RWPE1 (cell line): ENCODE measurements at regions not wholly inside any gene's neighbourhood (a gene's known extent, or its start where the extent isn't known, plus 50 kb on each side); places are given as distances from the start of the nearest gene placed in this dataset.

ENCODE experiments used
- CTCF ChIA-PET: fragments of 350-600 bp; sonication (Branson Sonifier 250); formaldehyde crosslinking; extraction: SDS; loops from one replicate; lab custom pipeline; 2021; lab: Yijun Ruan, JAX
- POLR2A ChIA-PET: fragments of 400-600 bp; formaldehyde crosslinking; extraction: SDS; loops from one replicate; lab custom pipeline; 2020; ENCODE audit warnings: antibody characterized with exemption; ENCODE audit not compliant: low non-redundant PET; lab: Yijun Ruan, JAX
- DNase-seq: peaks from one replicate; pipeline ENCODE4 v3.0.0; 2012; ENCODE audit warnings: low spot score
- H3K27ac ChIP-seq: fragments of 450-650 bp; 2 replicates; pipeline ENCODE4 v1.5.1; 2017
- TF ChIP-seq, protein P1 (sequence below): fragments of 450-650 bp; conservative IDR thresholded peaks from 2 replicates; pipeline ENCODE4 v1.5.1; 2017; ENCODE audit warnings: low read depth, mild to moderate bottlenecking

- H3K27ac ChIP-seq, result no peak overlapping the region
- no peak for DNase-seq
- ChIA-PET POLR2A (no interaction called here), CTCF (no interaction called here)
- TF ChIP-seq, protein P1, sequence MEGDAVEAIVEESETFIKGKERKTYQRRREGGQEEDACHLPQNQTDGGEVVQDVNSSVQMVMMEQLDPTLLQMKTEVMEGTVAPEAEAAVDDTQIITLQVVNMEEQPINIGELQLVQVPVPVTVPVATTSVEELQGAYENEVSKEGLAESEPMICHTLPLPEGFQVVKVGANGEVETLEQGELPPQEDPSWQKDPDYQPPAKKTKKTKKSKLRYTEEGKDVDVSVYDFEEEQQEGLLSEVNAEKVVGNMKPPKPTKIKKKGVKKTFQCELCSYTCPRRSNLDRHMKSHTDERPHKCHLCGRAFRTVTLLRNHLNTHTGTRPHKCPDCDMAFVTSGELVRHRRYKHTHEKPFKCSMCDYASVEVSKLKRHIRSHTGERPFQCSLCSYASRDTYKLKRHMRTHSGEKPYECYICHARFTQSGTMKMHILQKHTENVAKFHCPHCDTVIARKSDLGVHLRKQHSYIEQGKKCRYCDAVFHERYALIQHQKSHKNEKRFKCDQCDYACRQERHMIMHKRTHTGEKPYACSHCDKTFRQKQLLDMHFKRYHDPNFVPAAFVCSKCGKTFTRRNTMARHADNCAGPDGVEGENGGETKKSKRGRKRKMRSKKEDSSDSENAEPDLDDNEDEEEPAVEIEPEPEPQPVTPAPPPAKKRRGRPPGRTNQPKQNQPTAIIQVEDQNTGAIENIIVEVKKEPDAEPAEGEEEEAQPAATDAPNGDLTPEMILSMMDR, result no peak
These were observed 81.4 kb upstream of the VRK2 start for GRCh38 chr2:57965219-57965618.

- no peak for DNase-seq
- CTCF ChIA-PET, result no interaction called here
- TF ChIP-seq, protein P1, result no peak
- POLR2A ChIA-PET, result no interaction called here
- no peak overlapping the region for H3K27ac ChIP-seq
These were observed 80.6 kb upstream of the VRK2 start for GRCh38 chr2:57965961-57966360.

DNA sequence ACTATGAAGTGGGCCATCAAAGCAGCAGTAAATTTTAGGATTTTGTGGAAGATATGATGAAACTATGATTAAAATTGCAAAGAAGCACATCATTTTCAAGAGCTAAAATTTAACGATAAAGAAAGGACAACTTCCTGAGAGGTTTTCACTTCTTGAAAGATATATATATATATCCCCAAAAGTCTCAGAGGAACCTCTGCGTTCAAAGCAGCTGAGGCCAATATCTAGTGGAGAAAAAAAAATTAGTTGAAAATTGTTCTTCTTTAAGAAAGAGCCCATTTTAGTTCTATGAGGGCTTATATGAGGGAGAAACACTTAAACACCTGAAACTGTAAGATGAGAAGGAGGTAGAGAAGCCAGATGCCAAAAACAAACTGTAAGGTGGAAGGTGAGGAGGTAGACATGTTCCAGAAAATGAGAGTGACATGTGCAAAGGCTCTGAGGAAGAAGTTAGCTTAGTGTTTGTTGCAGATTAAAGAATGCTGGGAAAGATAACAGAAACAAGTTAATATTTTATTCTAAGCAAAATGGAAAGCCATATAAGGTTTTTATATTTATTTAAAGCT lies 72.9 kb upstream of the VRK2 start:
- TF ChIP-seq, protein P1, result no peak

DNA sequence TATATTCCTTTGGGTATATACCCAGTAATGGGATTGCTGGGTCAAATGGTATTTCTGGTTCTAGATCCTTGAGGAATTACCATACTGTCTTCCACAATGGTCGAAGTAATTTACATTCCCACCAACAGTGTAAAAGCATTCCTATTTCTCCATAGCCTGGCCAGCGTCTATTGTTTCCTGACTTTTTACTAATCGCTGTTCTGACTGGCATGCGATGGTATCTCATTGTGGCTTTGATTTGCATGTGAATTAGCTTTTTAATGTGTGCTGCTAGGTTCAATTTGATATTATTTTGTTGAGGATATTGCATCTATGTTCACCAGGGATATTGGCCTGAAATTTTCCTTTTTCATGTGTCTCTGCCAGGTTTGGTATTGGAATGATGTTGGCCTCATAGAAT lies 67.4 kb upstream of the VRK2 start:
- TF ChIP-seq, protein P1, result no peak
- ChIA-PET CTCF (no interaction called here), POLR2A (no interaction called here)
- H3K27ac ChIP-seq, result no peak overlapping the region
- DNase-seq, result no peak

More for the DNA sequence above, 72.9 kb upstream of the VRK2 start:
- ChIA-PET CTCF (no interaction called here), POLR2A (no interaction called here)
- no peak for DNase-seq
- H3K27ac ChIP-seq, result no peak overlapping the region

- POLR2A ChIA-PET, result no interaction called here
These were observed 65.4 kb upstream of the VRK2 start for GRCh38 chr2:57981083-57981768.

GRCh38 chr2:57987835-57988573 lies 58.6 kb upstream of the VRK2 start:
- no peak overlapping the region for H3K27ac ChIP-seq
- ChIA-PET CTCF (interaction anchor here (0.6 kb wide), 1 partner anchor 146 kb away, joined by 5 read pairs; no protein-coding TSS in a partner anchor), POLR2A (no interaction called here)
- no peak for DNase-seq
- TF ChIP-seq, protein P1, result no peak

More at GRCh38 chr2:57981083-57981768, 65.4 kb upstream of the VRK2 start:
- CTCF ChIA-PET, result no interaction called here
- peak; percentile 22 for DNase-seq
- TF ChIP-seq, protein P1, result no peak
- H3K27ac ChIP-seq, result no peak overlapping the region
